GM19372 (cell line): ENCODE measurements at regions not wholly inside any gene's neighbourhood (a gene's known extent, or its start where the extent isn't known, plus 50 kb on each side); places are given as distances from the start of the nearest gene placed in this dataset.
"Not testable (repeated sequence)": the region's sequence is repeated elsewhere in the genome, so short reads cannot be mapped to it uniquely, and the experiment has no call there.

Experiments used
- ATAC-seq: cut with Tn5 transposase; IDR thresholded peaks from one replicate; pipeline ENCODE4 v1.9.1; 2021; ENCODE audit warnings: mild to moderate bottlenecking, low read depth, moderate library complexity; ENCODE audit not compliant: unreplicated experiment

GRCh38 chr1:200290010-200290685 is 119.7 kb downstream of the ZNF281 start:
- ATAC-seq, result no peak

GRCh38 chr1:200288226-200288625 is 121.6 kb downstream of the ZNF281 start:
- no peak for ATAC-seq

- ATAC-seq, result not testable (repeated sequence)
Measured at GRCh38 chr1:200284236-200284635, 125.6 kb downstream of the ZNF281 start.

- no peak for ATAC-seq
Measured at GRCh38 chr1:200282497-200283122, 127.2 kb downstream of the ZNF281 start.

- ATAC-seq, result no peak
Measured at GRCh38 chr1:200281201-200281835, 128.5 kb downstream of the ZNF281 start.

GRCh38 chr1:200279810-200280411 is 129.9 kb downstream of the ZNF281 start:
- no peak for ATAC-seq

GRCh38 chr1:200275816-200276453 is 133.9 kb downstream of the ZNF281 start:
- ATAC-seq, result no peak

- ATAC-seq, result no peak
Measured at GRCh38 chr1:200275415-200275814, 134.4 kb downstream of the ZNF281 start.

GRCh38 chr1:200274116-200274515 is 135.7 kb downstream of the ZNF281 start:
- no peak for ATAC-seq

- no peak for ATAC-seq
Measured at GRCh38 chr1:200272481-200273068, 137.3 kb downstream of the ZNF281 start.

GRCh38 chr1:200269256-200269655 is 140.6 kb downstream of the ZNF281 start:
- ATAC-seq, result no peak

GRCh38 chr1:200267937-200268336 is 141.9 kb downstream of the ZNF281 start:
- no peak for ATAC-seq

GRCh38 chr1:200267458-200267857 is 142.4 kb downstream of the ZNF281 start:
- no peak for ATAC-seq

- no peak for ATAC-seq
Measured at GRCh38 chr1:200266871-200267270, 143.0 kb downstream of the ZNF281 start.

GRCh38 chr1:200265881-200266280 is 144.0 kb downstream of the ZNF281 start:
- ATAC-seq, result no peak

GRCh38 chr1:200265104-200265503 is 144.7 kb downstream of the ZNF281 start:
- no peak for ATAC-seq

GRCh38 chr1:200263203-200263602 is 146.6 kb downstream of the ZNF281 start:
- ATAC-seq, result no peak

- no peak for ATAC-seq
Measured at GRCh38 chr1:200262326-200262965, 147.4 kb downstream of the ZNF281 start.

GRCh38 chr1:200260597-200261335 is 149.1 kb downstream of the ZNF281 start:
- no peak for ATAC-seq
